ENCODE measurements at regions not wholly inside any gene's neighbourhood (a gene's known extent, or its start where the extent isn't known, plus 50 kb on each side); places are given as distances from the start of the nearest gene placed in this dataset.
"Not testable (repeated sequence)": the region's sequence is repeated elsewhere in the genome, so short reads cannot be mapped to it uniquely, and the experiment has no call there.

- Mint-ChIP-seq H3K4me1 (no peaks in the 10 kb centered on the region), H3K27ac (no peak overlapping the region)
Observed at GRCh38 chr1:68723791-68724190, 226.9 kb upstream of the DEPDC1 start.

GRCh38 chr1:68725001-68725752 is 228.3 kb upstream of the DEPDC1 start:
- H3K27me3 Mint-ChIP-seq: no peaks in the 10 kb centered on the region
- H3K4me1 Mint-ChIP-seq: no peaks in the 10 kb centered on the region
- no peak overlapping the region for H3K4me3 Mint-ChIP-seq
- H3K27ac Mint-ChIP-seq: no peak overlapping the region
- H3K9me3 Mint-ChIP-seq: no peaks in the 10 kb centered on the region
- no peaks in the 10 kb centered on the region for H3K36me3 Mint-ChIP-seq

More at GRCh38 chr1:68723791-68724190, 226.9 kb upstream of the DEPDC1 start:
- Mint-ChIP-seq H3K9me3 (peaks cover 2% of the 10 kb centered on the region), H3K36me3 (no peaks in the 10 kb centered on the region), H3K27me3 (no peaks in the 10 kb centered on the region), H3K4me3 (no peak overlapping the region)

GRCh38 chr1:68739486-68739885 is 242.6 kb upstream of the DEPDC1 start:
- not testable (repeated sequence) for H3K4me3 Mint-ChIP-seq
- H3K9me3 Mint-ChIP-seq: peaks cover 16% of the 10 kb centered on the region

GRCh38 chr1:68745011-68745410 is 248.1 kb upstream of the DEPDC1 start:
- H3K4me1 Mint-ChIP-seq: no peaks in the 10 kb centered on the region
- H3K4me3 Mint-ChIP-seq: no peak overlapping the region
- H3K27ac Mint-ChIP-seq: no peak overlapping the region
- H3K36me3 Mint-ChIP-seq: no peaks in the 10 kb centered on the region
- peaks cover 1% of the 10 kb centered on the region for H3K27me3 Mint-ChIP-seq
- H3K9me3 Mint-ChIP-seq: peaks cover 21% of the 10 kb centered on the region

More at GRCh38 chr1:68739486-68739885, 242.6 kb upstream of the DEPDC1 start:
- not testable (repeated sequence) for H3K4me1 Mint-ChIP-seq, H3K27ac Mint-ChIP-seq, H3K36me3 Mint-ChIP-seq, H3K27me3 Mint-ChIP-seq

GRCh38 chr1:68745451-68745850 is 248.6 kb upstream of the DEPDC1 start:
- Mint-ChIP-seq H3K4me3 (no peak overlapping the region), H3K27me3 (peaks cover 1% of the 10 kb centered on the region), H3K27ac (no peak overlapping the region), H3K36me3 (no peaks in the 10 kb centered on the region), H3K9me3 (peaks cover 19% of the 10 kb centered on the region), H3K4me1 (no peaks in the 10 kb centered on the region)

- peaks cover 1% of the 10 kb centered on the region for H3K27me3 Mint-ChIP-seq
- no peaks in the 10 kb centered on the region for H3K36me3 Mint-ChIP-seq
- H3K9me3 Mint-ChIP-seq: peaks cover 10% of the 10 kb centered on the region
- no peak overlapping the region for H3K27ac Mint-ChIP-seq
- no peak overlapping the region for H3K4me3 Mint-ChIP-seq
- no peaks in the 10 kb centered on the region for H3K4me1 Mint-ChIP-seq
Observed at GRCh38 chr1:68746378-68746777, 249.5 kb upstream of the DEPDC1 start.

- H3K27ac Mint-ChIP-seq: no peak overlapping the region
- no peak overlapping the region for H3K4me3 Mint-ChIP-seq
- no peaks in the 10 kb centered on the region for H3K36me3 Mint-ChIP-seq
- peaks cover 6% of the 10 kb centered on the region for H3K9me3 Mint-ChIP-seq
- no peaks in the 10 kb centered on the region for H3K4me1 Mint-ChIP-seq
- H3K27me3 Mint-ChIP-seq: peaks cover 2% of the 10 kb centered on the region
Observed at GRCh38 chr1:68751723-68752122, 254.8 kb upstream of the DEPDC1 start.

- no peak overlapping the region for H3K27ac Mint-ChIP-seq
- no peaks in the 10 kb centered on the region for H3K4me1 Mint-ChIP-seq
- H3K36me3 Mint-ChIP-seq: peaks cover 2% of the 10 kb centered on the region
- peaks cover 2% of the 10 kb centered on the region for H3K27me3 Mint-ChIP-seq
- no peak overlapping the region for H3K4me3 Mint-ChIP-seq
- peaks cover 31% of the 10 kb centered on the region for H3K9me3 Mint-ChIP-seq
Observed at GRCh38 chr1:68758666-68759209, 261.9 kb upstream of the DEPDC1 start.

GRCh38 chr1:68767941-68768340 is 271.1 kb upstream of the DEPDC1 start:
- no peak overlapping the region for H3K27ac Mint-ChIP-seq
- peaks cover 18% of the 10 kb centered on the region for H3K9me3 Mint-ChIP-seq
- H3K27me3 Mint-ChIP-seq: no peaks in the 10 kb centered on the region
- H3K36me3 Mint-ChIP-seq: no peaks in the 10 kb centered on the region
- H3K4me3 Mint-ChIP-seq: no peak overlapping the region
- H3K4me1 Mint-ChIP-seq: no peaks in the 10 kb centered on the region

GRCh38 chr1:68770817-68771216 is 273.9 kb upstream of the DEPDC1 start:
- H3K27me3 Mint-ChIP-seq: no peaks in the 10 kb centered on the region
- H3K27ac Mint-ChIP-seq: no peak overlapping the region
- H3K4me3 Mint-ChIP-seq: no peak overlapping the region
- no peaks in the 10 kb centered on the region for H3K4me1 Mint-ChIP-seq
- no peaks in the 10 kb centered on the region for H3K36me3 Mint-ChIP-seq
- peaks cover 14% of the 10 kb centered on the region for H3K9me3 Mint-ChIP-seq

GRCh38 chr1:68777851-68778250 is 281.0 kb upstream of the DEPDC1 start:
- Mint-ChIP-seq H3K27ac (no peak overlapping the region), H3K4me3 (no peak overlapping the region), H3K27me3 (peaks cover 1% of the 10 kb centered on the region), H3K4me1 (no peaks in the 10 kb centered on the region), H3K9me3 (peaks cover 11% of the 10 kb centered on the region), H3K36me3 (peaks cover 2% of the 10 kb centered on the region)

- not testable (repeated sequence) for H3K4me1 Mint-ChIP-seq, H3K36me3 Mint-ChIP-seq, H3K27ac Mint-ChIP-seq, H3K4me3 Mint-ChIP-seq, H3K27me3 Mint-ChIP-seq
- peaks cover 14% of the 10 kb centered on the region for H3K9me3 Mint-ChIP-seq
Observed at GRCh38 chr1:68779841-68780240, 283.0 kb upstream of the DEPDC1 start.

- Mint-ChIP-seq H3K9me3 (peaks cover 14% of the 10 kb centered on the region), H3K27me3 (peaks cover 1% of the 10 kb centered on the region), H3K27ac (no peak overlapping the region), H3K4me3 (no peak overlapping the region), H3K36me3 (peaks cover 2% of the 10 kb centered on the region), H3K4me1 (no peaks in the 10 kb centered on the region)
Observed at GRCh38 chr1:68780919-68781318, 284.0 kb upstream of the DEPDC1 start.

GRCh38 chr1:68782890-68783289 is 286.0 kb upstream of the DEPDC1 start:
- Mint-ChIP-seq H3K36me3 (peaks cover 2% of the 10 kb centered on the region), H3K4me3 (no peak overlapping the region), H3K27ac (no peak overlapping the region), H3K9me3 (peaks cover 14% of the 10 kb centered on the region), H3K27me3 (peaks cover 1% of the 10 kb centered on the region), H3K4me1 (no peaks in the 10 kb centered on the region)

GRCh38 chr1:68785328-68785727 is 288.4 kb upstream of the DEPDC1 start:
- no peak overlapping the region for H3K4me3 Mint-ChIP-seq
- no peaks in the 10 kb centered on the region for H3K36me3 Mint-ChIP-seq
- H3K4me1 Mint-ChIP-seq: no peaks in the 10 kb centered on the region
- peaks cover 1% of the 10 kb centered on the region for H3K27me3 Mint-ChIP-seq
- H3K27ac Mint-ChIP-seq: no peak overlapping the region
- H3K9me3 Mint-ChIP-seq: peaks cover 6% of the 10 kb centered on the region

GRCh38 chr1:68788762-68789161 is 291.9 kb upstream of the DEPDC1 start:
- Mint-ChIP-seq H3K27ac (no peak overlapping the region), H3K36me3 (no peaks in the 10 kb centered on the region), H3K27me3 (no peaks in the 10 kb centered on the region), H3K9me3 (no peaks in the 10 kb centered on the region), H3K4me1 (no peaks in the 10 kb centered on the region), H3K4me3 (no peak overlapping the region)

GRCh38 chr1:68791800-68792199 is 294.9 kb upstream of the DEPDC1 start:
- no peak overlapping the region for H3K27ac Mint-ChIP-seq
- no peak overlapping the region for H3K4me3 Mint-ChIP-seq
- H3K9me3 Mint-ChIP-seq: no peaks in the 10 kb centered on the region
- H3K27me3 Mint-ChIP-seq: no peaks in the 10 kb centered on the region
- H3K36me3 Mint-ChIP-seq: no peaks in the 10 kb centered on the region
- H3K4me1 Mint-ChIP-seq: no peaks in the 10 kb centered on the region

Data from activated naive CD4-positive, alpha-beta T cell treated with anti-CD3 and anti-CD28 coated beads, Interleukin-2, amount 50 U/mL, for 24 hours (primary cell).